Frontal cortex (tissue), 3 donors: ENCODE measurements at regions not wholly inside any gene's neighbourhood (a gene's known extent, or its start where the extent isn't known, plus 50 kb on each side); places are given as distances from the start of the nearest gene placed in this dataset.
"Not testable (repeated sequence)": the region's sequence is repeated elsewhere in the genome, so short reads cannot be mapped to it uniquely, and the experiment has no call there.

Experiments used
- DNase-seq, 2 donors: peaks; one replicate each; pipeline ENCODE4 v3.0.0; 2012; ENCODE audit warnings: low spot score in 2 of 2
- FAIRE-seq: peaks from 2 replicates; lab custom pipeline; 2012; peaks lifted over from hg19 to GRCh38; lab: Jason Lieb, UNC
- donor health status: control.
- donor health status: control.
- donor health status: control.

GRCh38 chr3:144652573-144652972 is 681.0 kb downstream of the DIPK2A start:
- FAIRE-seq: no peak
- no peak for DNase-seq

GRCh38 chr3:144655423-144655822 is 683.8 kb downstream of the DIPK2A start:
- FAIRE-seq (peak; percentile 64), DNase-seq (no peak)

GRCh38 chr3:144660186-144660585 is 688.6 kb downstream of the DIPK2A start:
- DNase-seq (no peak), FAIRE-seq (no peak)

GRCh38 chr3:144662729-144663128 is 691.1 kb downstream of the DIPK2A start:
- DNase-seq: no peak
- no peak for FAIRE-seq

- FAIRE-seq (peak; percentile 76), DNase-seq (peak; percentile 4)
These were observed 692.1 kb downstream of the DIPK2A start for GRCh38 chr3:144663456-144664436.

- DNase-seq (no peak), FAIRE-seq (no peak)
These were observed 694.0 kb downstream of the DIPK2A start for GRCh38 chr3:144665567-144666053.

GRCh38 chr3:144670571-144670970 is 698.9 kb downstream of the DIPK2A start:
- DNase-seq (no peak), FAIRE-seq (no peak)

GRCh38 chr3:144677103-144677502 is 705.5 kb downstream of the DIPK2A start:
- no peak for DNase-seq
- FAIRE-seq: no peak

- peak; percentile 33 for FAIRE-seq
These were observed 711.4 kb downstream of the DIPK2A start for GRCh38 chr3:144683065-144683464.

GRCh38 chr3:144687862-144688261 is 716.2 kb downstream of the DIPK2A start:
- no peak for FAIRE-seq
- DNase-seq: no peak

More at GRCh38 chr3:144683065-144683464, 711.4 kb downstream of the DIPK2A start:
- no peak for DNase-seq

- FAIRE-seq: no peak
These were observed 720.9 kb downstream of the DIPK2A start for GRCh38 chr3:144692488-144692887.

GRCh38 chr3:144708437-144708836 is 736.8 kb downstream of the DIPK2A start:
- DNase-seq: no peak
- no peak for FAIRE-seq

More at GRCh38 chr3:144692488-144692887, 720.9 kb downstream of the DIPK2A start:
- no peak for DNase-seq

- DNase-seq: no peak
- no peak for FAIRE-seq
These were observed 765.7 kb downstream of the DIPK2A start for GRCh38 chr3:144737281-144737680.

- no peak for FAIRE-seq
These were observed 771.6 kb downstream of the DIPK2A start for GRCh38 chr3:144743225-144743668.

GRCh38 chr3:144744473-144744872 is 772.9 kb downstream of the DIPK2A start:
- DNase-seq (no peak), FAIRE-seq (no peak)

More at GRCh38 chr3:144743225-144743668, 771.6 kb downstream of the DIPK2A start:
- DNase-seq: no peak

- FAIRE-seq (no peak), DNase-seq (peak in 1 of 2 donors; percentile 5)
These were observed 775.0 kb downstream of the DIPK2A start for GRCh38 chr3:144746631-144747030.

GRCh38 chr3:144749536-144750253 is 778.1 kb downstream of the DIPK2A start:
- DNase-seq, FAIRE-seq: not testable (repeated sequence)

- FAIRE-seq: no peak
These were observed 782.6 kb downstream of the DIPK2A start for GRCh38 chr3:144754076-144754783.

GRCh38 chr3:144756704-144757440 is 785.2 kb downstream of the DIPK2A start:
- no peak for FAIRE-seq
- DNase-seq: no peak

More at GRCh38 chr3:144754076-144754783, 782.6 kb downstream of the DIPK2A start:
- no peak for DNase-seq
